Left ventricle myocardium superior (tissue), 1 donor: ENCODE measurements at regions not wholly inside any gene's neighbourhood (a gene's known extent, or its start where the extent isn't known, plus 50 kb on each side); places are given as distances from the start of the nearest gene placed in this dataset.

Experiments used
- ATAC-seq: fragments of 200-7000 bp; cut with Tn5 transposase; one replicate; pipeline ENCODE4 v1.9.1; 2020; ENCODE audit warnings: mild to moderate bottlenecking, moderate library complexity
- DNase-seq: peaks from one replicate; pipeline ENCODE4 v3.0.0-alpha.2; 2020
- intact Hi-C: fragments of 100-400 bp; cut with micrococcal nuclease; formaldehyde crosslinking; loops from one replicate; pipeline ENCODE4 v1.11.0; 2022
- donor health status: DM: no; HTN: yes; CAD: no; lungs with severe emphysema.

- intact Hi-C loops: no loop called here
- ATAC-seq (no peak), DNase-seq (no peak)
These were observed 194.8 kb downstream of the ZFP36L2 start for GRCh38 chr2:43031471-43032212.

- DNase-seq (no peak), ATAC-seq (no peak)
- intact Hi-C loops: no loop called here
These were observed 195.7 kb downstream of the ZFP36L2 start for GRCh38 chr2:43030551-43031307.

- no peak for DNase-seq
- ATAC-seq: no peak
- intact Hi-C loops: loop anchor here (10.0 kb wide), 2 partner anchors 196 to 456 kb away; partner anchors contain the start of gene ZFP36L2
These were observed 197.2 kb downstream of the ZFP36L2 start for GRCh38 chr2:43029186-43029585.

GRCh38 chr2:43028188-43028587 is 198.2 kb downstream of the ZFP36L2 start:
- intact Hi-C loops: loop anchor here (10.0 kb wide), 2 partner anchors 197 to 457 kb away; partner anchors contain the start of gene ZFP36L2
- DNase-seq (no peak), ATAC-seq (no peak)

GRCh38 chr2:43027097-43027873 is 199.1 kb downstream of the ZFP36L2 start:
- DNase-seq (peak; percentile 44), ATAC-seq (peak; percentile 23)
- intact Hi-C loops: loop anchor here (10.0 kb wide), 2 partner anchors 198 to 458 kb away; partner anchors contain the start of gene ZFP36L2

- ATAC-seq (peak; percentile 21), DNase-seq (peak; percentile 49)
- intact Hi-C loops: loop anchor here (10.0 kb wide), 2 partner anchors 198 to 458 kb away; partner anchors contain the start of gene ZFP36L2
These were observed 199.8 kb downstream of the ZFP36L2 start for GRCh38 chr2:43026426-43027096.

GRCh38 chr2:43025709-43026295 is 200.6 kb downstream of the ZFP36L2 start:
- intact Hi-C loops: loop anchor here (10.0 kb wide), 2 partner anchors 199 to 459 kb away; partner anchors contain the start of gene ZFP36L2
- ATAC-seq: no peak
- no peak for DNase-seq

GRCh38 chr2:43024515-43025011 is 201.8 kb downstream of the ZFP36L2 start:
- DNase-seq: peak; percentile 80
- intact Hi-C loops: loop anchor here (10.0 kb wide), 2 partner anchors 200 to 460 kb away; partner anchors contain the start of gene ZFP36L2
- ATAC-seq: peak; percentile 78

GRCh38 chr2:43023791-43024514 is 202.5 kb downstream of the ZFP36L2 start:
- no peak for DNase-seq
- intact Hi-C loops: loop anchor here (10.0 kb wide), 2 partner anchors 201 to 461 kb away; partner anchors contain the start of gene ZFP36L2
- no peak for ATAC-seq

GRCh38 chr2:43022896-43023295 is 203.5 kb downstream of the ZFP36L2 start:
- ATAC-seq (no peak), DNase-seq (no peak)
- intact Hi-C loops: loop anchor here (10.0 kb wide), 2 partner anchors 202 to 462 kb away; partner anchors contain the start of gene ZFP36L2

GRCh38 chr2:43021791-43022509 is 204.5 kb downstream of the ZFP36L2 start:
- no peak for DNase-seq
- intact Hi-C loops: loop anchor here (10.0 kb wide), 2 partner anchors 203 to 463 kb away; partner anchors contain the start of gene ZFP36L2

GRCh38 chr2:43020990-43021669 is 205.3 kb downstream of the ZFP36L2 start:
- DNase-seq: no peak
- intact Hi-C loops: loop anchor here (10.0 kb wide), 2 partner anchors 204 to 464 kb away; partner anchors contain the start of gene ZFP36L2
- ATAC-seq: no peak

More at GRCh38 chr2:43021791-43022509, 204.5 kb downstream of the ZFP36L2 start:
- ATAC-seq: no peak

GRCh38 chr2:43020296-43020695 is 206.1 kb downstream of the ZFP36L2 start:
- intact Hi-C loops: loop anchor here (10.0 kb wide), 2 partner anchors 205 to 465 kb away; partner anchors contain the start of gene ZFP36L2
- no peak for DNase-seq
- no peak for ATAC-seq

GRCh38 chr2:43019536-43020183 is 206.7 kb downstream of the ZFP36L2 start:
- intact Hi-C loops: loop anchor here (10.0 kb wide), 2 partner anchors 205 to 465 kb away; partner anchors contain the start of gene ZFP36L2
- no peak for DNase-seq
- ATAC-seq: no peak

- intact Hi-C loops: no loop called here
- DNase-seq (no peak), ATAC-seq (peak; percentile 46)
These were observed 207.4 kb downstream of the ZFP36L2 start for GRCh38 chr2:43019025-43019367.
